Left kidney (tissue), 1 donor: ENCODE measurements at regions not wholly inside any gene's neighbourhood (a gene's known extent, or its start where the extent isn't known, plus 50 kb on each side); places are given as distances from the start of the nearest gene placed in this dataset.

Experiments used
- DNase-seq: peaks from one replicate; pipeline ENCODE4 v3.0.0-alpha.2; 2013

DNA sequence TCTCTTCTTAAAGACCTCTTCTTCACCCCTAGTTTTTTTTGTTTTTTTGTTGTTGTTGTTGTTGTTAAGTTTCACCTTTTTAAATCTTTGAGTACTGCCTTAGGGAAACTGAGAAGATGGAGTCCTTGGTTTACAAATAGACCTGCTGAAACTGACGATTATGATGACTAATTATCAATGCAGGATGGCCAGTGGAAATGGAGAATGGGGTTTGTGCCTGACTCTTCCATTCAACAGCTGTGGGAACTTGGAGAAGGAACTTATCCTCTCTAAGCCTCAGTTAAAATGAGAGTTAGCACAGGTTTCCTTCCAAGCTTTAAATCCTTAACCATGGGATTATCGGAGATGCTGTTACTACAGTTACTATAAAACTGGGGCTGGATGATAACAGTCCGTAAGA is 66.7 kb upstream of the PNMA1 start:
- no peak for DNase-seq

DNA sequence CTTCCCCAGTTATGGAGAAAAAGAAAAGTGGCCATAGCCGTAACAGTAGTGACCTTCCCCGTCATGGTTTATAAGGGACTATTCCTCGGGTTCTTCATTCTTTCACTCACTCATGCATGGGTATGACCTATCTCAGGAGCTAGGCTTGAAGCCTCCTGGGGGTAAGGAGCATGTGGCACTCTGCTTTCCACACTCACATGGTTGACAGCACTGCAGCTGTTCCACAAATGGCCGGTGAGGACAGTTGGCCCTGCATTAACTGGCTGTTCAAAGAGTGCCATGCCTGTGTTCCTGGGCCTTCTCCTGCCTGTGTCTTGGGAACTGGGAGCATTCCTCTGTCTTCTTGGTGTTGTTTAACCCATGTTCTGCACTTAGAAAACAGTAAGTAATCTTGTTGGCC is 66.2 kb upstream of the PNMA1 start:
- no peak for DNase-seq

DNA sequence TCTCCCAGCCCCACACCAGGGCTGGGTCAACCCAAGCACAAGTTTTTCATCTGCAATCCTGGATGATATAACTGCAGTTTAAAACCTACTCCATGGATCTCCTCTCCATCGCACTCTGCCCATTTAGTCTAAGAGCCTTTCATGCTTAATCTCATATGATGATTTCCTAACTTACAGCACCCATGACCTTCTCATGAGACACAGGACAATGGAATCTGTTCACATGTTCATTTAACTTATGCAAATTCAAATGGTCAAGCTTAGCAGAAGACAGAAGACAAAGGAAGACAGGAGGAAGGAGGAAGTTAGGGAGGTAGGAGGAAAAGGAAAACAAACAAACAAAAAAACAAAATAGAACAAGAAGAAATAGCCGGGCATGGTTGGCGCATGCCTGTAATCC is 64.6 kb upstream of the PNMA1 start:
- DNase-seq, result no peak

DNA sequence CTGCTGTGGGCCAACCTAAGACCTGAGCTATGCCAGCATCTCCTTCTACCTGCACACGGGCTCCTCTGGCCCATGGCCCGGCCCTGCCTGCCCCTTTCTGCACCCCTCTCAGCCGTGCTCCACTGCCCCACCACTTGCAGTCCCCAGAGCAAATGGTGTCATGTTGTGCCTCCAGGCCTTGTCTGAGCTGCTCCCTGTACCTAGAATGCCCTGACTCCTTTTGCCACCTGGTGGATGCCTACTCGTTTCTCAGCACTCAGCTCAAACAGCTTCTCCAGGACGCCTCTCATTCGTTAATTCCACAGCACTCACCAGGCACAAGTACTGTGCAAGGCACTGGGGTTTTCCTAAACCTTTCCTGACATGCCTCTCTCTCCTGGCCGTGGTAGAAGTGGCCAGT is 63.2 kb upstream of the PNMA1 start:
- DNase-seq, result no peak

DNA sequence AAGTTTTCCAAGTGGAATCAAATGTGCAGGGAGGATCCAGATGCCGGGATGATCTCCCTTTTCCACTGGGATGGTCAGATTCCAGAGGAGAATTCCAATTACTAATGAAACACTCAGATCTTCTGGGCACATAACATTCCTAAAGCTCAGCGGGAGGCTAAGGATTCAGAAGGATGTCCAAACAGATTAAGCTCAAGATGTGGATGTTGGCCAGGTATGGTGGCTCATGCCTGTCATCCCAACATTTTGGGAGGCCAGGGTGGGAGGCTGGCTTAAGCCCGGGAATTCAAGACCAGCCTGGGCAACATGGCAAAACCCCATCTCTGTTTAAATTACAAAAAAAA is 62.0 kb upstream of the PNMA1 start:
- no peak for DNase-seq

DNA sequence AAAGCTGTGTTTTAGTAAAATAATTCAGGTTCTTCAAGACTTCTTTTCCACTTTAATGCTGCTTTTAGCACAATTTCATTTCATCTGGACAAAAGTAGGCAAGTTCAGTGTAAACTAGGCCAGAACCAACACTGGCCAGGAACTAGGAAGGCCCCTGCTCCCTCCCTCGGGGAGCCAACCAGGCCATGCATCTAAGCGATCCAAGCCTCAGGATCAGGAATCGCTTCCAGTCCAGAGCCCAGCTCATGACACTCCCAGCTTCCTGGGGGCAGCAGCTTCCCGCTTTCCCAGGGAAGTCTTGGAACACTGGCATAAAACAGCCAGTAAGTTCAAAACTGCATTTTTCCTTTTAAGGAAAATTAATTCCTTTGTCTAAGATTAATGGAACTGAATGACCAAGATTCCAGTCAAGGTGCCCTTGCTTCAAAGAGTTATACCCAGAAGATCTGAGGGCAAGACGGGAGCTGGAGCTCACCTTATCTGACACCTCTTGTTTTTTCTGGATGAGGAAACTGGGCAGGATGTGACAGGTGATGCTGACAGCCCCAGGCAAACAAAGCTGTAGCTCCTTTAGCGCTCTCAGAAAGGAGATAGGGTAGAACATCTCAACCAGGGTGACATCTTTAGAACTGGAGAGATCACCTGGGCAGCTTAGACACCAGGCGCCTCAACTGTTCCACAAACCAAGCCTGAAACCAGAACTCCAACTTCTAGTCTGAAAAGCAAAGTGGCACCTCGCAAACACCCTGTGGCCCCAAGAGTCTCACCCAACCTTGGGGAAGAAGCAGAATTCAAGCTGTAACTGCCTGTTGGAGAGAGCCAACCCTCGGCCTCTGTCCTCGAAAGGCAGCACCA is 61.4 kb upstream of the PNMA1 start:
- no peak for DNase-seq

DNA sequence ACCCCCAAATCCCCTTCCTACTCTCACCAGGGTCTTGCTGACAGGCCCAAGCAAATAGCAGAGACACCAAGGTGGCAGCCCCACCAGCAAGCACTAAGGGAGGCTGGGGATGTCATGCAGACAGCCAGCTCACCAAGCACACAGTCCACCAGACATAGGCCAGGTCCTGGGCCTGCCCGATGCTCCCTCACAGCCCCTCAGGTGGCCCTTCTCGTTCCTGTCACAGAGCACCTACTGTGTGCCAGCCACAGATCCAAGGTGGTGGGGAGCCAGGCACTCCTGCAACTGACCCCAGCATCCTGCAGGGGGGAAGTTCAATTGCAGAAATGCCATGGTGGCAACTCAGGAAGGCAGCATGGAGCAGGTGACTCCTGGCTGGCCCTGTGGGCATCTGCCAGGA is 60.5 kb upstream of the PNMA1 start:
- DNase-seq, result no peak

DNA sequence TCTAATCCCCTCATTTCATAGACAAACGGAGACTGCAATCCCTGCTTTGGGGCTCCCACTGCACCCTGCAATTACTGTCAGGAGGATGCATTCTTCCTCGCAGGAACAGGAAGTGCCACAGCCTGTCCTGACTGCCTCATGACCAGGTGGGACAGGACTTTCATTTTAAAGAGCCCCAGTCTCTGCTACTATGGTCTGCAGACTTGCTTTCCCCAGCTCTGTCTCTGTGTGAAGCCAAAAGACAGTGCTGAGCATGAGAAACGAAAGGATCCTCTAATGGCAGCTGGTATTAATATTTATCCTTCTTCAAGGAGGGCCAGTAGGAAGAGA is 60.0 kb upstream of the PNMA1 start:
- no peak for DNase-seq

DNA sequence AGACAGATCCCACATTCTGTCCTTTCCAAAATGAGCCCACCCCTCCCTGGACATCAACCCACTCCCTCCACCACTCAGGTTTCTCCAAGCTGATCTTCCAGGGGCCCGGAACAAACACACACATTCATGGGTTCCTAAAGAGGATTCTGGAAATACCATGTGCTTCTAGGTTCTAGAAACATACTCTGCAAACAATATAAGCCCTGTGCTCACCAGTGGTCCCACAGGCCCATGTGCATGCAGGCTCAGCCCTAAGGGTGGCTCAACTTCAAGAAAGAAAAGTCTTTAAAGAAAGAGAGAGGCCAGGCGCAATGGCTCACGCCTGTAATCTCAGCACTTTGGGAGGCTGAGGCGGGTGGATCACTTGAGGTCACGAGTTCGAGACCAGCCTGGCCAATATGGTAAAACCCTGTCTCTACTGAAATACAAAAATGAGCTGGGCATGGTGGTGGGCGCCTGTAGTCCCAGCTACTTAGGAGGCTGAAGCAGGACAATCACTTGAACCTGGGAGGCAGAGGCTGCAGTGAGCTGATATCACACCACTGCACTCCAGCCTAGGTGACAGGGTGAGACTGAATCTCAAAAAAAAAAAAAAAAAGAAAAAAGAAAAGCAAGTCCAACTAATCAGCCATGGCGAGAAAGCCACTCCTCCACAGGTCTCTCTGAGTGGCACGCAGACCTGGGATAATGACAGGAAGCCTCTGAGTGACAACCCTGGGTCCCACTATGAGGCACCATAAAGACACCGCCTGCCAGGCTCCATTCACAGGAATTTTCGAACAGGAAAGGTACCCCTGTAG is 59.5 kb upstream of the PNMA1 start:
- DNase-seq, result no peak

DNA sequence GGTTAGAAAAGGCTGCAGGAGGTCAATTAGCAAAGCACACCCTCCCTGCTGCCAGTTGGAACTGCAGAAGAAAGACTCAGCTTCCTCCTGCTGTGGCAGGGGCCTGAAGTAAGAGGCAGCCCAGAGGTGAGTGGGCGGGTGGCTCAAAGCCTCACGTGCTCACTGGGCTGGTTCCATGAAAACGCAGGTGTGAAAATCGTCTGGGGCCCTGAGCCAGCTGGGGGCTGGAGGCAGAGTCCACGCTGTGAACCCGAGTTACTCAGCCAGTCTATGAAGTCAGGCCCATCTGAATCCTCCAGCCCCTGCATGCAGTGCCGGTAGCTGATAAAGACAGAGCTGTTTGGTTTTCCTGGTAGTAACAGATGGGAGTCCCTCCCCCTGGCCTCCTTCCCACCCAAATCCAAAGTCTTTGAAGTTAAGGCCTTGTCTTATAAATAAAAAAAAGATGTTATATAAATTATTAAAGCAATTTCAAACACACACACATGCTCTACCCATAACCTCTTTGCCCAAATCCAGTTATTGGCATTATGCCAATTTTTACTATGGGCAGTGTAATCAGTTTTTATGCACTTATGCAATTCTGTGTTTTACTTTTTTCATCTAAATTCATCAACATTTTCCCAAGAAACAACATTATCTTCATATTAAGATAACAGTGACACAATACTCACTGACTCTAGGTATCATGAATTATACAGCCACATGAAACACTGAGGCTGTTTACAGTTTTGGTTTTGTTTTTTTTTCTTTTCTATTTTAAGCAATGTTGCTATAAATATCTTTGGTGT is 57.9 kb upstream of the PNMA1 start:
- DNase-seq, result no peak

DNA sequence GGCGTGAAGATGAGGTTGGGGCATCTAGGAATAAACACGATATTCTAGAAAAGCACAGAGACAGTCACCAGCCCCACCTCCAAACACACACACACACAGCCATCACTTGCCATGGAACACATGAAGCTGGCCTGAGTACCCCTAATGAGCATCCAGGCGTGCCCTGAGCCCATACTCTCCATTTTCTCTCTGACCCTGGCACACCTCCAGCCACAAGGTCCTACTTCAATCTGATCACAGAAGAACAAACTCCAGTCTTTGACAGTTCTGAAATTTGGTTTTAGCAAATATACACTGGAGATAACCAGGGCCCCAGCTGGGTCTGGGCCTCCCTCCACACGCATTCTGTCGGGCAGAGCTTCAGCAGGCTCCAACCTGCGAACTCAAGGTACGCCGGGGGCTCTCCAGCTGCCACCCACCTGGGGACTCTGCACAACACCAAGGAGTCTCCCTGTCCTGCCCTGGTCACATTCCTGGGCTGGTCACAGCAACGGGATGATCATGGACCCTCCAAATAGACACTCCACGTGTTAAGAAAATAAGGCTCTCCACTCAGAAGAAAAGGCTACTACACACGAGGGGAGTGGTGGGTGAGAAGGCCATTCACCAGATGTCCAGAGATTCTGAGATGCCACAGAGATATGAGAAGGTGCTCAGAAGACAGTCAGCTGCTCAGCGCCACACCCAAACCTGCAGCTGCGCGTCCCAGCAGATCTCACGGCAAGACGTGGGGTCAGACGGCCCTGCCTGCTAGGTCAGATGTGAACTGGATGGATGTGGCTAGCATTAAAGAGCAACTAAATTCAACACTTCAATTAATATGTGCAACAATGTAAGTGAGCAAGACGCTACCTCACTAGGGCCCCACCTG is 57.0 kb upstream of the PNMA1 start:
- no peak for DNase-seq

DNA sequence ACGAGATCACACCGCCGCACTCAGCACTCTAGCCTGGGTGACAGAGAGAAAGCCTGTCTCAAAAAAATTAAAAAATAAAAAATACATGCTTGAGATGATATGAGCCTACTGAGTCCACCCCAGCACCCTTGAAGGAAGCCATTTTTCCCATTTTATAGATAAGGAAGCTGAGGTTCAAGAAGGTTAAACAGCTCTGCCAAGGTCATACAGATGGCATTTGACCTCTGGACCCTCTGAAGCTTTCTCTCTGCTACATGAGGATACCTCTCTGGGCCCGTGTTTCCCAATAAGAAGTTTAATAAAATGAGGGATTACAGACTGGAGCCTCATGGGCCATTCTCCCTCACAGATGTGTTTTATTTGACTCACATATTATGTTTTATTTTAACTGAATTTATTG is 53.9 kb upstream of the PNMA1 start:
- no peak for DNase-seq

DNA sequence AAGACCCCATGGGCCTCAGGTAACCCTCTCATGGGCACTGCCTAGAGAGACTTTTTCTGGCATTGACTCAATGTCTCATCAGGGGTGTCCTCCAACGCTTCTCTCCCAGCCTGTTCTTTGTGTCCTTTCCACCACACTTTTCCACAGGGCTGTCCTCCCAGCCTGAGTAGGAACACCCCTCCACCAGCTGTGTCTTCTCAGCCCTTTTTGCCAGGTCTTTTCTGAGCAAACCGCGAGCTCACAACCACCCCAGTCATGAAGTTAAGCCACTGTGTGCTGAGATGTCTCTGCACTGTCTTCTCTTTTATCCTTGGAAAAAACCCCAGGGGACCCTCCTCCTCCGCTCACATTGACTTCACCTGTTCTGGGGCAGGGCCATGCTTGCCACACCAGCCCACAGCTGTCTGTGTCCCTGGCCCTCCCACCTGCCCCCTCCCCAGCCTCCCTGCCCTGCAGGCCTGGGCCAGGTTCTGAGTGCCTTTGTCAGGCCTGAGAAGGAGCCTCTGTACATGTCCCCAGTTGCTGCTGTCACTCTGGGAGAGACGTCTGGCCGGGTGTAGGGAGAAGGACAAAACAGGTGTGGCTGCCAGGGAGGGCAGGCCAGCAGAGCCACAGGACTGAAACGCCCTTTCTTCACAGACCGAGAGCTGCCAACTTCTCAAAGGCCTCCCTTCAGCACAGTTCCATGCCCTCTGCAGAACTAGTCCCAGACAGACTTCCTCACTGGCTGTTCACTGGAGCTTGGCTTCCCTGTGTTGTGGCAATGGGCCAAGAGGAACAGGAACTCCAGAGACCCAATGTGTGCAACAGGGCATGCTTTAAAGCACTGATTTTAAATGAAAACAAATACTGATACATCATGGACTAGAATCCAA is 50.5 kb upstream of the PNMA1 start:
- no peak for DNase-seq
